Mucosa of descending colon (tissue), 3 donors: ENCODE measurements at regions not wholly inside any gene's neighbourhood (a gene's known extent, or its start where the extent isn't known, plus 50 kb on each side); places are given as distances from the start of the nearest gene placed in this dataset.

Source experiments
- ATAC-seq: fragments of 200-7000 bp; cut with Tn5 transposase; one replicate; pipeline ENCODE4 v1.9.1; 2020; ENCODE audit warnings: mild to moderate bottlenecking, moderate library complexity
- DNase-seq, 3 donors: peaks; one replicate each; pipeline ENCODE4 v3.0.0-alpha.2; 2020
- H3K36me3 ChIP-seq: fragments of 200-600 bp; one replicate; pipeline ENCODE4 v1.8.0; 2021; ENCODE audit warnings: low read depth, mild to moderate bottlenecking
- H3K4me1 ChIP-seq: fragments of 200-600 bp; one replicate; pipeline ENCODE4 v1.8.0; 2021; ENCODE audit warnings: low read depth, mild to moderate bottlenecking
- H3K4me3 ChIP-seq: fragments of 200-600 bp; one replicate; pipeline ENCODE4 v1.8.0; 2021; ENCODE audit warnings: mild to moderate bottlenecking
- H3K9me3 ChIP-seq: fragments of 200-600 bp; one replicate; pipeline ENCODE4 v1.8.0; 2021; ENCODE audit warnings: mild to moderate bottlenecking
- intact Hi-C, 2 donors: fragments of 100-400 bp; cut with DNase I in 1 of 2; cut with micrococcal nuclease in 1 of 2; formaldehyde crosslinking; loops; one replicate each; pipeline versions ENCODE4 v1.11.0 to v1.11.1; 2022; cut with DNase I, micrococcal nuclease
- TF ChIP-seq, protein P1 (sequence below): fragments of 200-600 bp; IDR thresholded peaks from one replicate; pipeline ENCODE4 v1.8.0; 2022; ENCODE audit warnings: antibody characterized with exemption, mild to moderate bottlenecking
- donor health status: DM: no; HTN: no; CAD: no; lungs with moderate emphysema.
- donor health status: DM: no; HTN: no; CAD: no.
- donor health status: DM: no; HTN: yes; CAD: no.

DNA sequence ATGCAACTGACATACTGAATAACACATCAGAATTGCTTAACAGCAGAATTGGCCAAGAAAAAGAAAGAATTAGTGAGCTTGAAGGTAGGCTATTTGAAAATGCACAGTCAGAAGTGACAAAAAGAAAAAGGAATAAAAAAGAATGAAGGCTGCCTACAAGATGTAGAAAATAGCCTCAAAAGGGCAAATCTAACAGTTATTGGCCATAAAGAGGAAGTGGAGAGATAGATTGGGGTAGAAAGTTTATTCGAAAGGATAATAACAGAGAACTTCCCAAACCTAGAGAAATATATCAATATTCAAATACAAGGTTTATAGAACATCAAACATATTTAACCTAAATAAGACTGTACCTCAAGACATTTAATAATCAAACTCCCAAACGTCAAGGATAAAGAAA is 67.5 kb downstream of the ATP6V1G3 start:
- no peaks in the 10 kb centered on the region for H3K36me3 ChIP-seq
- TF ChIP-seq, protein P1, sequence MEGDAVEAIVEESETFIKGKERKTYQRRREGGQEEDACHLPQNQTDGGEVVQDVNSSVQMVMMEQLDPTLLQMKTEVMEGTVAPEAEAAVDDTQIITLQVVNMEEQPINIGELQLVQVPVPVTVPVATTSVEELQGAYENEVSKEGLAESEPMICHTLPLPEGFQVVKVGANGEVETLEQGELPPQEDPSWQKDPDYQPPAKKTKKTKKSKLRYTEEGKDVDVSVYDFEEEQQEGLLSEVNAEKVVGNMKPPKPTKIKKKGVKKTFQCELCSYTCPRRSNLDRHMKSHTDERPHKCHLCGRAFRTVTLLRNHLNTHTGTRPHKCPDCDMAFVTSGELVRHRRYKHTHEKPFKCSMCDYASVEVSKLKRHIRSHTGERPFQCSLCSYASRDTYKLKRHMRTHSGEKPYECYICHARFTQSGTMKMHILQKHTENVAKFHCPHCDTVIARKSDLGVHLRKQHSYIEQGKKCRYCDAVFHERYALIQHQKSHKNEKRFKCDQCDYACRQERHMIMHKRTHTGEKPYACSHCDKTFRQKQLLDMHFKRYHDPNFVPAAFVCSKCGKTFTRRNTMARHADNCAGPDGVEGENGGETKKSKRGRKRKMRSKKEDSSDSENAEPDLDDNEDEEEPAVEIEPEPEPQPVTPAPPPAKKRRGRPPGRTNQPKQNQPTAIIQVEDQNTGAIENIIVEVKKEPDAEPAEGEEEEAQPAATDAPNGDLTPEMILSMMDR: no peak
- ATAC-seq (no peak), DNase-seq (no peak)
- no peaks in the 10 kb centered on the region for H3K9me3 ChIP-seq
- intact Hi-C loops: no loop called here
- no peaks in the 10 kb centered on the region for H3K4me1 ChIP-seq
- H3K4me3 ChIP-seq: no peak overlapping the region

GRCh38 chr1:198472119-198472518 is 68.4 kb downstream of the ATP6V1G3 start:
- DNase-seq (no peak), ATAC-seq (no peak)
- H3K36me3 ChIP-seq: no peaks in the 10 kb centered on the region
- peaks cover under 1% of the 10 kb centered on the region for H3K4me1 ChIP-seq
- no peaks in the 10 kb centered on the region for H3K9me3 ChIP-seq
- intact Hi-C loops: no loop called here
- H3K4me3 ChIP-seq: no peak overlapping the region
- TF ChIP-seq, protein P1: no peak

DNA sequence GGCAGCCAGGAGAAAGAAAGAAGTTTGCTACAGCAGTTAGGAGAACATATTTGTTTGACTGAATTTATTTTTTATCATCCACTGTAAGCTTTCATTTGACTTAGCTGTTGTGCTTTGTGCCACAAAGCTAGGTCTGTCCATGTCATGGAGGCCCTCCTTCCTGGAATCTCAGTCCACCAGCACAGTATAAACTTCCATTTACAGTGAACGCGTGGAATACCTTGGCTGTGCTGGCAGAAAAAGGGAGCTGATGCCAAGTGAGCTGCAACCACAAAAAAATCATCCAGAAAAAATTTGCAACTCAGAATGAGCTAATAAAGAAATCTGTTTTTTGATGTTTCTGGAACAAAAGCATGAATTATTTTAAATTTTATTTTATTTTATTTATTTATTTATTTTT is 72.6 kb downstream of the ATP6V1G3 start:
- peak in 1 of 3 donors; percentile 1 for DNase-seq
- Histone ChIP-seq H3K4me1 (peaks cover 4% of the 10 kb centered on the region), H3K4me3 (no peak overlapping the region), H3K36me3 (no peaks in the 10 kb centered on the region), H3K9me3 (no peaks in the 10 kb centered on the region)
- TF ChIP-seq, protein P1: no peak
- intact Hi-C loops: no loop called here
- peak; percentile 28 for ATAC-seq

DNA sequence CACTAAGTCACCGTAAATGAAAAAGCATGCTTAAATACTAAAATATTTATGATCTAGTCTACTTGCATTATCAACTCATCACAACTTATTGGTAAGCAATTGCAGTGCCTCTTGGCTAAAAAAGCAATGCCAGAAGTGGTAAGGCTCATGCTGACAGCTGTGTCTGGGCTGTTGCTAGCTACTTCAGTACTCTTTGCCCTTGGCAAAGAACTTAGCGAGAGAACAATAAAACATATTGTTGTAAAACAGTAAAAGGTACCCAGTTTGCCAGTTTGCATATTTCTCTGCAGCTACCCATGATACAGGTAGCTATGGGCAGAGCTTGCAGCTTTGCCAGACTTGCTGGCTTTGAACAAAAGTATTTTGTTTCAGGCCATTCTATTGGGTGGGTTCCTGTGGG is 73.1 kb downstream of the ATP6V1G3 start:
- ATAC-seq (peak; percentile 97), DNase-seq (peak in 1 of 3 donors; percentile 23)
- Histone ChIP-seq H3K9me3 (no peaks in the 10 kb centered on the region), H3K36me3 (no peaks in the 10 kb centered on the region), H3K4me3 (no peak overlapping the region), H3K4me1 (peaks cover 4% of the 10 kb centered on the region)
- TF ChIP-seq, protein P1: no peak
- intact Hi-C loops: no loop called here

- Histone ChIP-seq H3K4me3 (no peak overlapping the region), H3K9me3 (no peaks in the 10 kb centered on the region), H3K36me3 (no peaks in the 10 kb centered on the region), H3K4me1 (peaks cover 4% of the 10 kb centered on the region)
- ATAC-seq (peak; percentile 50), DNase-seq (peak in 1 of 3 donors; percentile 4)
- TF ChIP-seq, protein P1: peak; percentile 21
- intact Hi-C loops: no loop called here
These were observed 75.0 kb downstream of the ATP6V1G3 start for GRCh38 chr1:198465201-198466144.
